ENCODE measurements at regions not wholly inside any gene's neighbourhood (a gene's known extent, or its start where the extent isn't known, plus 50 kb on each side); places are given as distances from the start of the nearest gene placed in this dataset.

DNA sequence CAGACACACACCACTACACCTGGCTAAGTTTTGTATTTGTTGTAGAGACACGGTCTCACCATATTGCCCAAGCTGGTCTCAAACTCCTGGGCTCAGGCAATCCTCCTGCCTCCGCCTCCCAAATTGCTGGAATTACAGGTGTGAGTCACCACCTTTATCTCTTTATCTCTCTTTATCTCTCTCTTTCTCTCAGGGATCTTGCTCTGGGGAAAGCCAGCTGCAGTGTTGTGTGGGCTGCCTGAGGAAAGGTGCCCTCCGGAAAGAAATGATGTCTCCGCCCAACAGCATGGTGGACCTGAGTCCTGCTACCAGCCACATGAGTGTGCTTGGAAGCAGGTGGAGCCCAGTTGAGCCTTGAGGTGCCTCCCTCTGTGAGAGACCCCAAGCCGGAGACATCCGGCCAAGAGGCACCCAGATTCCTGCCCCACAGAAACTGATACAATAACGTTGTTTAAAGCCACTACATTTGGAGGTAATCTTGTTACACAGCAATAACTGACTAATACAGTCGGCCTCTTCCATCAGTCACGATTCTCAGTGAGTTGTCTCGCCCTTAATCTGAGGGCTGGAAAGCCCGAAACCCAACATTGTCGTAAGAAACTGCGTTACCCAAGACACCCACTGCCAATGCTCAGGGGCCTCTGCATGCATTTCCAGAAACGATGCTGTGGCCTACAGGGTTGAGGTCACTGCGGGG is 68.0 kb upstream of the RPH3AL start:
- TF ChIP-seq, protein P1, sequence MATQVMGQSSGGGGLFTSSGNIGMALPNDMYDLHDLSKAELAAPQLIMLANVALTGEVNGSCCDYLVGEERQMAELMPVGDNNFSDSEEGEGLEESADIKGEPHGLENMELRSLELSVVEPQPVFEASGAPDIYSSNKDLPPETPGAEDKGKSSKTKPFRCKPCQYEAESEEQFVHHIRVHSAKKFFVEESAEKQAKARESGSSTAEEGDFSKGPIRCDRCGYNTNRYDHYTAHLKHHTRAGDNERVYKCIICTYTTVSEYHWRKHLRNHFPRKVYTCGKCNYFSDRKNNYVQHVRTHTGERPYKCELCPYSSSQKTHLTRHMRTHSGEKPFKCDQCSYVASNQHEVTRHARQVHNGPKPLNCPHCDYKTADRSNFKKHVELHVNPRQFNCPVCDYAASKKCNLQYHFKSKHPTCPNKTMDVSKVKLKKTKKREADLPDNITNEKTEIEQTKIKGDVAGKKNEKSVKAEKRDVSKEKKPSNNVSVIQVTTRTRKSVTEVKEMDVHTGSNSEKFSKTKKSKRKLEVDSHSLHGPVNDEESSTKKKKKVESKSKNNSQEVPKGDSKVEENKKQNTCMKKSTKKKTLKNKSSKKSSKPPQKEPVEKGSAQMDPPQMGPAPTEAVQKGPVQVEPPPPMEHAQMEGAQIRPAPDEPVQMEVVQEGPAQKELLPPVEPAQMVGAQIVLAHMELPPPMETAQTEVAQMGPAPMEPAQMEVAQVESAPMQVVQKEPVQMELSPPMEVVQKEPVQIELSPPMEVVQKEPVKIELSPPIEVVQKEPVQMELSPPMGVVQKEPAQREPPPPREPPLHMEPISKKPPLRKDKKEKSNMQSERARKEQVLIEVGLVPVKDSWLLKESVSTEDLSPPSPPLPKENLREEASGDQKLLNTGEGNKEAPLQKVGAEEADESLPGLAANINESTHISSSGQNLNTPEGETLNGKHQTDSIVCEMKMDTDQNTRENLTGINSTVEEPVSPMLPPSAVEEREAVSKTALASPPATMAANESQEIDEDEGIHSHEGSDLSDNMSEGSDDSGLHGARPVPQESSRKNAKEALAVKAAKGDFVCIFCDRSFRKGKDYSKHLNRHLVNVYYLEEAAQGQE (IDR thresholded peaks at IDR 0.05): no peak
- TF ChIP-seq CTCF (IDR thresholded peaks at IDR 0.05; ENCODE audit: low read depth, low read length, missing input control): no peak
- no peak for TF ChIP-seq SP1 (IDR thresholded peaks at IDR 0.05)
